ENCODE measurements at regions not wholly inside any gene's neighbourhood (a gene's known extent, or its start where the extent isn't known, plus 50 kb on each side); places are given as distances from the start of the nearest gene placed in this dataset.
"Not testable (repeated sequence)": the region's sequence is repeated elsewhere in the genome, so short reads cannot be mapped to it uniquely, and the experiment has no call there.

GRCh38 chr12:73139642-73140041 lies 867.5 kb downstream of the TRHDE start:
- H3K4me1 ChIP-seq (ENCODE audit: insufficient read depth, low read length); H3K36me3 Mint-ChIP-seq; CTCF ChIA-PET (ENCODE audit: partially characterized antibody); H3K4me3 ChIP-seq (ENCODE audit: low read length in 2 of 2); H3K27ac ChIP-seq (ENCODE audit: low read depth, low read length); H3K4me3 Mint-ChIP-seq; POLR2A ChIA-PET (ENCODE audit: partially characterized antibody); intact Hi-C loops (cut with micrococcal nuclease); H3K27ac Mint-ChIP-seq; H3K27me3 Mint-ChIP-seq; DNase-seq; H3K9me3 ChIP-seq (ENCODE audit: control insufficient read depth in 1 of 2, low read length in 2 of 2); H3K36me3 ChIP-seq (ENCODE audit: insufficient read depth, low read length); H3K27me3 ChIP-seq (ENCODE audit: insufficient read depth, low read length); H3K4me1 Mint-ChIP-seq: not testable (repeated sequence)
- H3K9me3 Mint-ChIP-seq = peaks cover 0 to 14% (median 5%) of the 10 kb centered on the region in 8 donors

GRCh38 chr12:73158341-73158740 lies 886.2 kb downstream of the TRHDE start:
- no peaks in the 10 kb centered on the region for H3K4me1 Mint-ChIP-seq
- intact Hi-C loops (cut with micrococcal nuclease) = no loop called here
- H3K36me3 Mint-ChIP-seq = no peaks in the 10 kb centered on the region

DNA sequence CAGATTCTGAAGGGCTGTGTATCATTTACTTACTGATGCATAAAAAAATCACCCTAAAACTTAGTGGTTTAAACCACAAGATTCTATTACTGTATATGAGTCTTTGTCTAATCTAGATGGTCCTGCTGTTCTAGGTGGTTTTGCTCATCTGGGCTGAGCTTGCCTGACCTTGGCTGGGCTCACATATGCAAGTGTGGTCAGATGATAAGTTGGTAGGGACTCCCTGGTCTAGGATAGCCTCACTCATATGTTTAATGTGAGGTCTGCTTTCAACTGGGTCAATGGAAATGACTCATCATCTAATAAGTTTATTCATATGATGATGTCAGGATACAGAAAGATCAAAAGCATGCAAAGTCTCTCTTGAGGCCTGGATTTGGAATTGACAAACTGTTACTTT lies 887.8 kb downstream of the TRHDE start:
- Histone ChIP-seq H3K4me3 (ENCODE audit: low read length in 2 of 2) (no peak overlapping the region), H3K27ac (ENCODE audit: low read depth, low read length) (no peak overlapping the region), H3K9me3 (ENCODE audit: control insufficient read depth in 1 of 2, low read length in 2 of 2) (no peaks in the 10 kb centered on the region), H3K36me3 (ENCODE audit: insufficient read depth, low read length) (no peaks in the 10 kb centered on the region), H3K4me1 (ENCODE audit: insufficient read depth, low read length) (no peaks in the 10 kb centered on the region), H3K27me3 (ENCODE audit: insufficient read depth, low read length) (no peaks in the 10 kb centered on the region)
- H3K4me1 Mint-ChIP-seq = no peaks in the 10 kb centered on the region
- no peak overlapping the region for H3K27ac Mint-ChIP-seq
- no peak for DNase-seq
- ChIA-PET CTCF (ENCODE audit: partially characterized antibody) (no interaction called here), POLR2A (ENCODE audit: partially characterized antibody) (no interaction called here)
- H3K9me3 Mint-ChIP-seq = peaks cover 0 to 11% (median 4%) of the 10 kb centered on the region in 8 donors
- H3K27me3 Mint-ChIP-seq = no peaks in the 10 kb centered on the region
- no peaks in the 10 kb centered on the region for H3K36me3 Mint-ChIP-seq
- no peak overlapping the region for H3K4me3 Mint-ChIP-seq
- intact Hi-C loops (cut with micrococcal nuclease) = no loop called here

More at GRCh38 chr12:73158341-73158740, 886.2 kb downstream of the TRHDE start:
- POLR2A ChIA-PET (ENCODE audit: partially characterized antibody) = no interaction called here
- H3K36me3 ChIP-seq (ENCODE audit: insufficient read depth, low read length) = no peaks in the 10 kb centered on the region
- H3K27me3 ChIP-seq (ENCODE audit: insufficient read depth, low read length) = no peaks in the 10 kb centered on the region
- no peak overlapping the region for H3K4me3 ChIP-seq (ENCODE audit: low read length in 2 of 2)
- no peak overlapping the region for H3K27ac Mint-ChIP-seq
- H3K4me3 Mint-ChIP-seq = no peak overlapping the region
- H3K9me3 Mint-ChIP-seq = peaks cover 0 to 9% (median 6%) of the 10 kb centered on the region in 8 donors
- H3K4me1 ChIP-seq (ENCODE audit: insufficient read depth, low read length) = no peaks in the 10 kb centered on the region
- H3K9me3 ChIP-seq (ENCODE audit: control insufficient read depth in 1 of 2, low read length in 2 of 2) = no peaks in the 10 kb centered on the region
- CTCF ChIA-PET (ENCODE audit: partially characterized antibody) = no interaction called here
- no peak for DNase-seq
- no peak overlapping the region for H3K27ac ChIP-seq (ENCODE audit: low read depth, low read length)
- H3K27me3 Mint-ChIP-seq = no peaks in the 10 kb centered on the region

GRCh38 chr12:73161970-73162369 lies 889.8 kb downstream of the TRHDE start:
- Histone ChIP-seq H3K27ac (ENCODE audit: low read depth, low read length) (no peak overlapping the region), H3K4me3 (ENCODE audit: low read length in 2 of 2) (no peak overlapping the region), H3K4me1 (ENCODE audit: insufficient read depth, low read length) (no peaks in the 10 kb centered on the region), H3K36me3 (ENCODE audit: insufficient read depth, low read length) (no peaks in the 10 kb centered on the region), H3K27me3 (ENCODE audit: insufficient read depth, low read length) (no peaks in the 10 kb centered on the region), H3K9me3 (ENCODE audit: control insufficient read depth in 1 of 2, low read length in 2 of 2) (no peaks in the 10 kb centered on the region)
- no peak overlapping the region for H3K27ac Mint-ChIP-seq
- no peak overlapping the region for H3K4me3 Mint-ChIP-seq
- H3K36me3 Mint-ChIP-seq = no peaks in the 10 kb centered on the region
- ChIA-PET POLR2A (ENCODE audit: partially characterized antibody) (no interaction called here), CTCF (ENCODE audit: partially characterized antibody) (no interaction called here)
- intact Hi-C loops (cut with micrococcal nuclease) = no loop called here
- H3K27me3 Mint-ChIP-seq = no peaks in the 10 kb centered on the region
- no peaks in the 10 kb centered on the region for H3K4me1 Mint-ChIP-seq
- peaks cover 0 to 11% (median 4%) of the 10 kb centered on the region in 8 donors for H3K9me3 Mint-ChIP-seq
- DNase-seq = no peak

- DNase-seq = no peak
- Histone ChIP-seq H3K9me3 (ENCODE audit: control insufficient read depth in 1 of 2, low read length in 2 of 2) (no peaks in the 10 kb centered on the region), H3K4me1 (ENCODE audit: insufficient read depth, low read length) (no peaks in the 10 kb centered on the region), H3K27me3 (ENCODE audit: insufficient read depth, low read length) (no peaks in the 10 kb centered on the region), H3K27ac (ENCODE audit: low read depth, low read length) (no peak overlapping the region), H3K36me3 (ENCODE audit: insufficient read depth, low read length) (no peaks in the 10 kb centered on the region), H3K4me3 (ENCODE audit: low read length in 2 of 2) (no peak overlapping the region)
- Mint-ChIP-seq H3K27me3 (no peaks in the 10 kb centered on the region), H3K4me1 (no peaks in the 10 kb centered on the region), H3K36me3 (no peaks in the 10 kb centered on the region), H3K9me3 (peaks cover 0 to 25% (median 17%) of the 10 kb centered on the region in 8 donors), H3K4me3 (no peak overlapping the region), H3K27ac (peak overlapping the region in 1 of 7 donors; percentile 43)
- ChIA-PET CTCF (ENCODE audit: partially characterized antibody) (no interaction called here), POLR2A (ENCODE audit: partially characterized antibody) (no interaction called here)
- intact Hi-C loops (cut with micrococcal nuclease) = no loop called here
Observed at GRCh38 chr12:73180734-73181133, 908.6 kb downstream of the TRHDE start.

GRCh38 chr12:73181244-73181643 lies 909.1 kb downstream of the TRHDE start:
- no peaks in the 10 kb centered on the region for H3K4me1 Mint-ChIP-seq
- Histone ChIP-seq H3K36me3 (ENCODE audit: insufficient read depth, low read length) (no peaks in the 10 kb centered on the region), H3K9me3 (ENCODE audit: control insufficient read depth in 1 of 2, low read length in 2 of 2) (no peaks in the 10 kb centered on the region), H3K4me1 (ENCODE audit: insufficient read depth, low read length) (no peaks in the 10 kb centered on the region), H3K27ac (ENCODE audit: low read depth, low read length) (no peak overlapping the region), H3K27me3 (ENCODE audit: insufficient read depth, low read length) (no peaks in the 10 kb centered on the region), H3K4me3 (ENCODE audit: low read length in 2 of 2) (no peak overlapping the region)
- H3K27me3 Mint-ChIP-seq = no peaks in the 10 kb centered on the region
- no peak overlapping the region for H3K4me3 Mint-ChIP-seq
- H3K36me3 Mint-ChIP-seq = no peaks in the 10 kb centered on the region
- DNase-seq = no peak
- ChIA-PET POLR2A (ENCODE audit: partially characterized antibody) (no interaction called here), CTCF (ENCODE audit: partially characterized antibody) (no interaction called here)
- intact Hi-C loops (cut with micrococcal nuclease) = no loop called here
- peaks cover 0 to 30% (median 19%) of the 10 kb centered on the region in 8 donors for H3K9me3 Mint-ChIP-seq
- H3K27ac Mint-ChIP-seq = no peak overlapping the region

- Mint-ChIP-seq H3K27ac (no peak overlapping the region), H3K36me3 (no peaks in the 10 kb centered on the region), H3K27me3 (no peaks in the 10 kb centered on the region), H3K9me3 (peaks cover 0 to 32% (median 23%) of the 10 kb centered on the region in 8 donors), H3K4me3 (no peak overlapping the region), H3K4me1 (no peaks in the 10 kb centered on the region)
- POLR2A ChIA-PET (ENCODE audit: partially characterized antibody) = no interaction called here
- no peak overlapping the region for H3K27ac ChIP-seq (ENCODE audit: low read depth, low read length)
- H3K36me3 ChIP-seq (ENCODE audit: insufficient read depth, low read length) = no peaks in the 10 kb centered on the region
- no peaks in the 10 kb centered on the region for H3K9me3 ChIP-seq (ENCODE audit: control insufficient read depth in 1 of 2, low read length in 2 of 2)
- H3K4me3 ChIP-seq (ENCODE audit: low read length in 2 of 2) = no peak overlapping the region
- no peaks in the 10 kb centered on the region for H3K4me1 ChIP-seq (ENCODE audit: insufficient read depth, low read length)
- intact Hi-C loops (cut with micrococcal nuclease) = no loop called here
- DNase-seq = no peak
- CTCF ChIA-PET (ENCODE audit: partially characterized antibody) = no interaction called here
- H3K27me3 ChIP-seq (ENCODE audit: insufficient read depth, low read length) = no peaks in the 10 kb centered on the region
Observed at GRCh38 chr12:73185403-73185802, 913.2 kb downstream of the TRHDE start.

DNA sequence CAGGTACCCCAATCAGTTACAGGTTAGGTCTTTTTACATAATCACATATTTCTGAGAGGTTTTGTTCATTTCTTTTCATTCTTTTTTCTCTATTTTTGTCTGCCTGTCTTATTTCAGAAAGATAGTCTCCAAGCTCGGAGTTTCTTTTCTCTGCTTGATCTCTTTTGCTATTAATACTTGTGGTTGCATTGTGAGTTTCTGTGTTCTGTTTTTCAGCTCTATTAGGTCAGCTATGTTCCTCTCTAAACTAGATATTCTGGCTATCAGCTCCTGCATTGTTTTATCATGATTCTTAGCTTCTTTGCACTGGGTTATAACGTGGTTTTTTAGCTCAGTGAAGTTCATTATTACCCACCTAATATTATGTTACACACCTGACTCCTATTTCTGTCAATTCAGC lies 914.1 kb downstream of the TRHDE start:
- H3K27me3 ChIP-seq (ENCODE audit: insufficient read depth, low read length) = no peaks in the 10 kb centered on the region
- H3K4me1 ChIP-seq (ENCODE audit: insufficient read depth, low read length) = no peaks in the 10 kb centered on the region
- no peaks in the 10 kb centered on the region for H3K27me3 Mint-ChIP-seq
- POLR2A ChIA-PET (ENCODE audit: partially characterized antibody) = no interaction called here
- H3K4me3 Mint-ChIP-seq = no peak overlapping the region
- H3K36me3 ChIP-seq (ENCODE audit: insufficient read depth, low read length) = no peaks in the 10 kb centered on the region
- H3K9me3 Mint-ChIP-seq = peaks cover 0 to 33% (median 22%) of the 10 kb centered on the region in 8 donors
- no peaks in the 10 kb centered on the region for H3K4me1 Mint-ChIP-seq
- H3K36me3 Mint-ChIP-seq = no peaks in the 10 kb centered on the region
- CTCF ChIA-PET (ENCODE audit: partially characterized antibody) = no interaction called here
- no peak for DNase-seq
- no peak overlapping the region for H3K27ac Mint-ChIP-seq
- no peak overlapping the region for H3K4me3 ChIP-seq (ENCODE audit: low read length in 2 of 2)
- H3K27ac ChIP-seq (ENCODE audit: low read depth, low read length) = no peak overlapping the region
- H3K9me3 ChIP-seq (ENCODE audit: control insufficient read depth in 1 of 2, low read length in 2 of 2) = no peaks in the 10 kb centered on the region
- intact Hi-C loops (cut with micrococcal nuclease) = no loop called here
